ENCODE measurements at regions not wholly inside any gene's neighbourhood (a gene's known extent, or its start where the extent isn't known, plus 50 kb on each side); places are given as distances from the start of the nearest gene placed in this dataset.

DNA sequence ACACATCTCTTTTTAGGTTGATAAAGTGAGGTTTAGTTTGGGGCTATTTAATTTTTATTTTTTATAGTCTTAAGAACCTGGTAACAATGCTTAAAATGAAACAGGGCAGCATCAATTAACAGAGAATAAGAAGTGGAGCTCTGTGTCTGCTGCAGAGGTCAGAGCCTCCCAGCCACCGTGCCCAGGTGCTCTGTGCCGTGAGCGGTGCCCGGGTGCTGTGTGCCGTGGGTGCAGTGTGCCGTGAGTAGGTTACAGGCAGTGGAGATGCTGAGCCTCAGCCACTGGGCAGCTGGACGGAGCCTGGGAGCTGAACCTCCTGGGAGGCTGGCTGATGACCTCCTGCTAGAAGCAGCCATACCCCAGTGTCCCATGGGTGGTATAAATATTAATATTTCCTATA is 250.0 kb downstream of the KLF6 start:
- Histone ChIP-seq H3K27me3 (ENCODE audit: control insufficient read depth, insufficient read depth, low read length) (no peaks in the 10 kb centered on the region), H3K4me3 (ENCODE audit: low read depth, low read length) (no peak overlapping the region), H3K9me3 (ENCODE audit: control insufficient read depth, insufficient read depth, low read length) (peaks cover 2% of the 10 kb centered on the region; the same call in 1 of the 2 replicates), H3K27ac (ENCODE audit: low read depth, low read length) (no peak overlapping the region)
- TF ChIP-seq, protein P1, sequence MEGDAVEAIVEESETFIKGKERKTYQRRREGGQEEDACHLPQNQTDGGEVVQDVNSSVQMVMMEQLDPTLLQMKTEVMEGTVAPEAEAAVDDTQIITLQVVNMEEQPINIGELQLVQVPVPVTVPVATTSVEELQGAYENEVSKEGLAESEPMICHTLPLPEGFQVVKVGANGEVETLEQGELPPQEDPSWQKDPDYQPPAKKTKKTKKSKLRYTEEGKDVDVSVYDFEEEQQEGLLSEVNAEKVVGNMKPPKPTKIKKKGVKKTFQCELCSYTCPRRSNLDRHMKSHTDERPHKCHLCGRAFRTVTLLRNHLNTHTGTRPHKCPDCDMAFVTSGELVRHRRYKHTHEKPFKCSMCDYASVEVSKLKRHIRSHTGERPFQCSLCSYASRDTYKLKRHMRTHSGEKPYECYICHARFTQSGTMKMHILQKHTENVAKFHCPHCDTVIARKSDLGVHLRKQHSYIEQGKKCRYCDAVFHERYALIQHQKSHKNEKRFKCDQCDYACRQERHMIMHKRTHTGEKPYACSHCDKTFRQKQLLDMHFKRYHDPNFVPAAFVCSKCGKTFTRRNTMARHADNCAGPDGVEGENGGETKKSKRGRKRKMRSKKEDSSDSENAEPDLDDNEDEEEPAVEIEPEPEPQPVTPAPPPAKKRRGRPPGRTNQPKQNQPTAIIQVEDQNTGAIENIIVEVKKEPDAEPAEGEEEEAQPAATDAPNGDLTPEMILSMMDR (IDR thresholded peaks at IDR 0.05; ENCODE audit: low read depth, low read length): no peak
- CTCF ChIA-PET: no interaction called here
- no peak for DNase-seq (ENCODE audit: low read depth, low spot score)
- POLR2A ChIA-PET: no interaction called here

DNA sequence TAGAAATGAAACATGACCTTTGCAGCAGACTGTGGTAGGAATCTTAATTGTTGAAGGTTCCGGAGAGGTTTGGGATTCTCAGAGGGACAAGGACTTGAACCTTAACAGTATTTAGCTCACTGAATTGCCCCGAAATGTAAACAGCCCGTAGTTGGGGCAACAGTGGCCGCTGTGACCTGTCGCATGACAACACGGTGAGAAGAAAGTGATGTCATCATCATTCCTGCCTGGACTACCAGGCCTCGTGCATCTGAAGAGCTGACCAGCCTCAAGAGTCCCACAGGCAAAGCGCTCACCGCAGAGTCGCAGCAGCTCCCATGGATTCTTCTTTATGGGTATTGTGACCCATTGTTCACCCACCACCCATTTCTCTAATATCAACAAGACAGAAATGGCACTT is 250.6 kb downstream of the KLF6 start:
- DNase-seq (ENCODE audit: low read depth, low spot score): no peak
- CTCF ChIA-PET: no interaction called here
- TF ChIP-seq, protein P1 (IDR thresholded peaks at IDR 0.05; ENCODE audit: low read depth, low read length): no peak

DNA sequence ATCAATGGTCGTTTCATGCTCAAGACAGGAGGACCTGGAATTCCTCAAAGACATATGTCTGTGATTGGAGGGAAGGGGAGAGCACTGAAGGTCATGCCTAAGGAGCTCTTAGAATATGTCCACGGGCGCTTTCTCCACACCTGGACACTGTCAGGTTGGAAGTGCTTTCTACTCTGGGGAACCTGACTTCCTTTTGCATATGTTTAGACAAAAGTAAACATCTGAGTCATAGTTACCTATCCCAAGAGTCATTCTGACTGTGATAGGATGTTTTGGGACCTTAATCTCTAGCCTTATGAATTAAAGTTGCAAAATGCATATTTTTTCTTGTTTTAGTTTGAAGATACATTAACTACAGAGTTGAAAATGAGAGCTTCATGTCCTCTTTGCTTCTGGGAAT is 251.7 kb downstream of the KLF6 start:
- TF ChIP-seq, protein P1 (IDR thresholded peaks at IDR 0.05; ENCODE audit: low read depth, low read length): no peak
- Histone ChIP-seq H3K27me3 (ENCODE audit: control insufficient read depth, insufficient read depth, low read length) (no peaks in the 10 kb centered on the region), H3K27ac (ENCODE audit: low read depth, low read length) (no peak overlapping the region), H3K4me3 (ENCODE audit: low read depth, low read length) (no peak overlapping the region), H3K9me3 (ENCODE audit: control insufficient read depth, insufficient read depth, low read length) (no peaks in the 10 kb centered on the region; the same call in 1 of the 2 replicates)
- DNase-seq (ENCODE audit: low read depth, low spot score): no peak
- ChIA-PET POLR2A (no interaction called here), CTCF (no interaction called here)

More for the DNA sequence above, 250.6 kb downstream of the KLF6 start:
- Histone ChIP-seq H3K27me3 (ENCODE audit: control insufficient read depth, insufficient read depth, low read length) (no peaks in the 10 kb centered on the region), H3K9me3 (ENCODE audit: control insufficient read depth, insufficient read depth, low read length) (no peaks in the 10 kb centered on the region; the same call in 1 of the 2 replicates), H3K4me3 (ENCODE audit: low read depth, low read length) (no peak overlapping the region), H3K27ac (ENCODE audit: low read depth, low read length) (no peak overlapping the region)
- POLR2A ChIA-PET: no interaction called here

DNA sequence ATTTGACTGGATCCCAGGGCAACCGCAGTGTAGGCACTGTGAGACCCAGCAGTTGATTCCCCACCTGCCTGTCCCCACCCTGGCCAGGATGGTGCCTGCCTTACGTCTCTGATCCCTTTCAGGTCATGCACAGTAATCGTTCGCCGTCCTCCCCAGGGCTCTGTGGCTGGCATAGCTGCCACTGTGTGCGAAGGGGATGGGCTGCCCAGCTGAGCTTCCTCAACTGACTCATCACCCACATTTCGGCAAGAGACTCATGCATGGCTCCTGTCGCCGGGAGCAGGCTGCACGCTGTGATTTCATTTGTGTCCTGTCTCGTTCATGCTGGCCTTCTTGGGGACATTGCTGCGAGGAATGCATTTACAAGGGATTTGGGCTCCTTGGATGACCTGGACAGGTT is 252.4 kb downstream of the KLF6 start:
- POLR2A ChIA-PET: no interaction called here
- CTCF ChIA-PET: interaction anchor here (0.6 kb wide), 1 partner anchor 215 kb away, joined by 4 read pairs; no protein-coding TSS in a partner anchor
- H3K9me3 ChIP-seq (ENCODE audit: control insufficient read depth, insufficient read depth, low read length): no peaks in the 10 kb centered on the region; the same call in 1 of the 2 replicates
- no peaks in the 10 kb centered on the region for H3K27me3 ChIP-seq (ENCODE audit: control insufficient read depth, insufficient read depth, low read length)
- DNase-seq (ENCODE audit: low read depth, low spot score): no peak
- no peak overlapping the region for H3K27ac ChIP-seq (ENCODE audit: low read depth, low read length)
- no peak overlapping the region for H3K4me3 ChIP-seq (ENCODE audit: low read depth, low read length)
- TF ChIP-seq, protein P1 (IDR thresholded peaks at IDR 0.05; ENCODE audit: low read depth, low read length): no peak

DNA sequence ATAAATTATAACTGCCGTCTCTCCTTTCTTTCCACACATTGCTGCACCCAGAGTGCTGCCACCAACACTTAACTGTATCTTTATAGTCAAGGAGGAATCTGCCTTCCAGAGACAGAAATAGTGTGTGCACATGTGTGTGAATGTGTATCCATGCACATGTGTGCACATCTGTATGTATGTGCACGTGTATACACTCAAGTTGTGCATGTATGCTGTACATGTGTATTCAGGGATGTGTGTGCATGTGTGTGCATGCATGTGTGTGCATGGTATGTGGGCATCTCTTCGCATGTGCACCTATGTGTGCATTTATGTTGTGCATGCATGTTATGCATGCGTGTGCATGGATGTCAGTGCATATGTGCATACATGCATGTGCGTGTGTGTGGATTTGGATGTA is 253.3 kb downstream of the KLF6 start:
- Histone ChIP-seq H3K9me3 (ENCODE audit: control insufficient read depth, insufficient read depth, low read length) (no peaks in the 10 kb centered on the region; the same call in 1 of the 2 replicates), H3K4me3 (ENCODE audit: low read depth, low read length) (no peak overlapping the region), H3K27me3 (ENCODE audit: control insufficient read depth, insufficient read depth, low read length) (no peaks in the 10 kb centered on the region), H3K27ac (ENCODE audit: low read depth, low read length) (no peak overlapping the region)
- ChIA-PET CTCF (no interaction called here), POLR2A (no interaction called here)
- DNase-seq (ENCODE audit: low read depth, low spot score): no peak
- TF ChIP-seq, protein P1 (IDR thresholded peaks at IDR 0.05; ENCODE audit: low read depth, low read length): no peak

All from AG04450 (cell line).